GM12878 (cell line): ENCODE measurements at regions not wholly inside any gene's neighbourhood (a gene's known extent, or its start where the extent isn't known, plus 50 kb on each side); places are given as distances from the start of the nearest gene placed in this dataset.

Source experiments
- ATAC-seq: fragments of 200-7000 bp; cut with Tn5 transposase; 3 replicates; pipeline ENCODE4 v1.9.1; 2020; ENCODE audit warnings: mild to moderate bottlenecking, moderate library complexity
- BruUV-seq: library from RNA; stranded (reverse); fragments of 400-500 nt; replicated peaks from 2 replicates; lab custom pipeline; 2021; lab: Mats Ljungman, UMichigan
- CTCF ChIA-PET: fragments of 300-600 bp; sonication (Branson Sonifier 250); formaldehyde crosslinking; extraction: SDS; loops from one replicate; lab custom pipeline; 2021; ENCODE audit warnings: inconsistent platforms; lab: Yijun Ruan, JAX
- POLR2A ChIA-PET: fragments of 350-600 bp; formaldehyde crosslinking; extraction: SDS; loops from one replicate; lab custom pipeline; 2021; ENCODE audit warnings: inconsistent platforms; lab: Charles Lee
- RAD21 ChIA-PET: fragments of 300-600 bp; sonication (Branson Sonifier 250); formaldehyde crosslinking; loops from one replicate; lab custom pipeline; 2023; ENCODE audit warnings: antibody characterized with exemption; ENCODE audit not compliant: unreplicated experiment; lab: Charles Lee
- SMC1A ChIA-PET: fragments of 300-600 bp; sonication (Branson Sonifier 250); formaldehyde crosslinking; loops from one replicate; lab custom pipeline; 2023; ENCODE audit not compliant: unreplicated experiment, uncharacterized antibody; lab: Charles Lee
- DNase-seq: peaks from one replicate; pipeline ENCODE4 v3.0.0-alpha.2; 2011; ENCODE audit warnings: low read depth, low spot score
- FAIRE-seq: peaks from 3 replicates; lab custom pipeline; 2011; peaks lifted over from hg19 to GRCh38; lab: Jason Lieb, UNC
- H2AFZ ChIP-seq: 2 replicates; pipeline ENCODE4 v1.6.0; 2011; ENCODE audit warnings: low read depth, low read length, control low read depth; ENCODE audit not compliant: control insufficient read depth
- H3K27ac ChIP-seq: 2 replicates; pipeline ENCODE4 v1.5.1; 2011; ENCODE audit warnings: control low read depth; ENCODE audit not compliant: control insufficient read depth, insufficient read depth
- H3K27me3 ChIP-seq, 2 experiments: replicated peaks in 1 of 2; 2 replicates each; pipeline versions ENCODE4 v1.6.0 to v1.6.1; 2011; ENCODE audit warnings: low read length in 1 of 2; ENCODE audit not compliant: control insufficient read depth in 2 of 2, insufficient read depth in 2 of 2
- H3K36me3 ChIP-seq, 2 experiments: 2 replicates each; pipeline ENCODE4 v1.5.1; 2011; ENCODE audit warnings: low read length in 1 of 2; ENCODE audit not compliant: control insufficient read depth in 2 of 2, insufficient read depth in 2 of 2
- H3K4me1 ChIP-seq: 2 replicates; pipeline ENCODE4 v1.6.1; 2011; ENCODE audit warnings: mild to moderate bottlenecking, low read length, moderate library complexity, mixed read lengths; ENCODE audit not compliant: control insufficient read depth, insufficient read depth
- H3K4me2 ChIP-seq: 2 replicates; pipeline ENCODE4 v1.6.0; 2011; ENCODE audit warnings: control low read depth; ENCODE audit not compliant: control insufficient read depth, insufficient read depth
- H3K4me3 ChIP-seq: fragments of 200-600 bp; sonication (generic); 2 replicates; pipeline ENCODE4 v1.5.1; 2016
- H3K79me2 ChIP-seq: 2 replicates; pipeline ENCODE4 v1.6.0; 2011; ENCODE audit warnings: low read length; ENCODE audit not compliant: control insufficient read depth, insufficient read depth
- H3K9ac ChIP-seq: 2 replicates; pipeline ENCODE4 v1.8.0; 2011; ENCODE audit warnings: low read length, control low read depth, mixed read lengths; ENCODE audit not compliant: control insufficient read depth, insufficient read depth
- H3K9me3 ChIP-seq: replicated peaks from 3 replicates; pipeline ENCODE4 v1.5.1; 2011; ENCODE audit warnings: mild to moderate bottlenecking, low read length; ENCODE audit not compliant: control insufficient read depth, insufficient read depth
- H4K20me1 ChIP-seq: 2 replicates; pipeline ENCODE4 v1.6.0; 2011; ENCODE audit not compliant: control insufficient read depth, insufficient read depth
- CREM ChIP-seq: IDR thresholded peaks from 2 replicates; pipeline ENCODE4 v1.6.1; 2014; ENCODE audit warnings: antibody characterized with exemption, low read depth
- HDAC6 ChIP-seq: fragments of 200-600 bp; sonication (generic); IDR thresholded peaks from one replicate; pipeline ENCODE4 v1.8.0; 2017; ENCODE audit warnings: antibody characterized with exemption; ENCODE audit not compliant: unreplicated experiment
- KAT2A ChIP-seq: conservative IDR thresholded peaks from 2 replicates; pipeline ENCODE4 v1.6.1; 2011; ENCODE audit warnings: low read depth, low read length; ENCODE audit not compliant: control insufficient read depth
- RCOR1 ChIP-seq: conservative IDR thresholded peaks from 2 replicates; pipeline ENCODE4 v1.6.1; 2012; ENCODE audit warnings: low read depth, low read length, improper control_type of control experiment
- TCF7 ChIP-seq: IDR thresholded peaks from 2 replicates; pipeline ENCODE4 v1.6.1; 2014; ENCODE audit warnings: antibody characterized with exemption, borderline replicate concordance
- ZBED1 ChIP-seq: IDR thresholded peaks from 2 replicates; pipeline ENCODE4 v1.6.1; 2016; ENCODE audit warnings: borderline replicate concordance
- ZNF687 ChIP-seq: fragments of 450-650 bp; IDR thresholded peaks from 2 replicates; pipeline ENCODE4 v1.6.1; 2017; ENCODE audit warnings: mild to moderate bottlenecking, moderate library complexity
- WGBS: methylation state at CpG from one replicate; pipeline ENCODE4 v1.1.6; 2016; ENCODE audit warnings: low lambda C conversion rate; ENCODE audit not compliant: insufficient replicate concordance, insufficient coverage; ENCODE audit errors: missing lambda C conversion rate; 5-methylcytosine and 5-hydroxymethylcytosine counted together
- in situ Hi-C: fragments of 300-500 bp; cut with MboI; formaldehyde crosslinking; loops from 9 replicates; pipeline ENCODE4 v1.14.3; 2018; ENCODE audit warnings: mixed read lengths
- intact Hi-C: fragments of 100-400 bp; cut with micrococcal nuclease; formaldehyde crosslinking; loops from one replicate; pipeline ENCODE4 v1.14.2; 2022; ENCODE audit not compliant: unreplicated experiment

- ChIA-PET CTCF (interaction anchor here (1.4 to 1.5 kb wide), 2 partner anchors 16 to 216 kb away, joined by 3 read pairs; no protein-coding TSS in a partner anchor), RAD21 (interaction anchor here (1.1 kb wide), 1 partner anchor 68 kb away, joined by 4 read pairs; no protein-coding TSS in a partner anchor), SMC1A (no interaction called here), POLR2A (no interaction called here)
- Histone ChIP-seq H3K79me2 (no peaks in the 10 kb centered on the region), H3K27me3 (no peaks in the 10 kb centered on the region), H2AFZ (no peak overlapping the region), H3K4me2 (no peak overlapping the region), H3K27ac (no peak overlapping the region), H3K9ac (no peak overlapping the region), H3K36me3 (no peaks in the 10 kb centered on the region), H3K9me3 (no peaks in the 10 kb centered on the region), H3K4me3 (no peak overlapping the region), H4K20me1 (no peaks in the 10 kb centered on the region), H3K4me1 (peaks cover 4% of the 10 kb centered on the region)
- 12% methylated on average over 3 of the region's 3 CpGs for WGBS
- TF ChIP-seq ZNF687 = no peak
- TF ChIP-seq CREM = no peak
- no peak for TF ChIP-seq RCOR1
- TF ChIP-seq HDAC6 = no peak
- no peak for TF ChIP-seq ZBED1
- TF ChIP-seq TCF7 = no peak
- TF ChIP-seq KAT2A = no peak
- in situ Hi-C loops = no loop called here
- no peak for DNase-seq
- no peak for ATAC-seq
- FAIRE-seq = no peak
- BruUV-seq = no TSS peak
- intact Hi-C loops = no loop called here
Measured at GRCh38 chr9:129390541-129390940, 212.5 kb upstream of the IER5L start.
